Activated CD4-positive, alpha-beta T cell treated with anti-CD3 and anti-CD28 coated beads, Interleukin-2, amount 50 U/mL, for 24 hours (primary cell): ENCODE measurements at regions not wholly inside any gene's neighbourhood (a gene's known extent, or its start where the extent isn't known, plus 50 kb on each side); places are given as distances from the start of the nearest gene placed in this dataset.
A peak's percentile ranks its signal among the peaks of the same experiment; 100 is the strongest.

Experiments
- DNase-seq, 2 donors: peaks; one replicate each; pipeline ENCODE4 v3.0.0-alpha.2; 2020; ENCODE audit warnings: low read depth in 1 of 2, low spot score in 1 of 2

GRCh38 chr4:159443975-159444374, 341.1 kb downstream of the RAPGEF2 start:
- DNase-seq: no peak

GRCh38 chr4:159444678-159445077, 341.8 kb downstream of the RAPGEF2 start:
- no peak for DNase-seq

GRCh38 chr4:159445692-159446091, 342.8 kb downstream of the RAPGEF2 start:
- DNase-seq: no peak

- DNase-seq: peak in 1 of 2 donors; percentile 6
Measured at GRCh38 chr4:159446266-159446976, 343.5 kb downstream of the RAPGEF2 start.

GRCh38 chr4:159447296-159447695, 344.4 kb downstream of the RAPGEF2 start:
- no peak for DNase-seq

- no peak for DNase-seq
Measured at GRCh38 chr4:159451006-159451405, 348.1 kb downstream of the RAPGEF2 start.

GRCh38 chr4:159455675-159456237, 352.9 kb downstream of the RAPGEF2 start:
- DNase-seq: no peak

- no peak for DNase-seq
Measured at GRCh38 chr4:159460371-159460770, 357.5 kb downstream of the RAPGEF2 start.

GRCh38 chr4:159463235-159463634, 360.4 kb downstream of the RAPGEF2 start:
- no peak for DNase-seq

GRCh38 chr4:159464302-159464701, 361.4 kb downstream of the RAPGEF2 start:
- no peak for DNase-seq

- DNase-seq: no peak
Measured at GRCh38 chr4:159476886-159477285, 374.0 kb downstream of the RAPGEF2 start.

- DNase-seq: no peak
Measured at GRCh38 chr4:159480826-159481225, 377.9 kb downstream of the RAPGEF2 start.

GRCh38 chr4:159481936-159482335, 379.1 kb downstream of the RAPGEF2 start:
- DNase-seq: no peak

GRCh38 chr4:159483110-159483781, 380.4 kb downstream of the RAPGEF2 start:
- DNase-seq: no peak

- no peak for DNase-seq
Measured at GRCh38 chr4:159483782-159484741, 381.2 kb downstream of the RAPGEF2 start.

GRCh38 chr4:159484864-159485263, 382.0 kb downstream of the RAPGEF2 start:
- DNase-seq: no peak

GRCh38 chr4:159487284-159487747, 384.4 kb downstream of the RAPGEF2 start:
- DNase-seq: peak; percentile 1 to 11

GRCh38 chr4:159489646-159490045, 386.8 kb downstream of the RAPGEF2 start:
- DNase-seq: no peak

GRCh38 chr4:159495515-159496236, 392.8 kb downstream of the RAPGEF2 start:
- no peak for DNase-seq

GRCh38 chr4:159496248-159496647, 393.4 kb downstream of the RAPGEF2 start:
- no peak for DNase-seq
